ENCODE measurements at regions not wholly inside any gene's neighbourhood (a gene's known extent, or its start where the extent isn't known, plus 50 kb on each side); places are given as distances from the start of the nearest gene placed in this dataset.
"Not testable (repeated sequence)": the region's sequence is repeated elsewhere in the genome, so short reads cannot be mapped to it uniquely, and the experiment has no call there.

GRCh38 chr2:212912445-212913103, 238.8 kb downstream of the IKZF2 start:
- DNase-seq = no peak

DNA sequence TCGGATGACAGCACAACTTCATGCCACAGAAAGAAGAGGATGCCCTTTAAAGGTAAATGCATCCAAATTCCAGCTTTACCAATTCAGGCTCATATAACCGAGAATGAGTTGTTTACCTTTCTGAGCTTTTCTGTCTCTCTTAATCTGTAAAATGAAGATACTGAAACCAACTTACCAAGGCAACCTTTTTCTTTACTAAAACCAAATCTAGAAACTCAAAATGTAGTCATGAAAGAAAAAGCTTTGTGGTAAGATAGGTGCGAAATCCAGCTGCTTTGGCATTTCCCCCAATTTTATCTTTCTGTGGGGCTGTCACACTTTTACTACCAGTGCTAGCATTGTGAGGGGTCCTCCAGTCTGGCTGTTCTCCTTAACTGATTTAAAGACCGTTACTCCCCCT, 240.4 kb downstream of the IKZF2 start:
- DNase-seq = no peak

DNA sequence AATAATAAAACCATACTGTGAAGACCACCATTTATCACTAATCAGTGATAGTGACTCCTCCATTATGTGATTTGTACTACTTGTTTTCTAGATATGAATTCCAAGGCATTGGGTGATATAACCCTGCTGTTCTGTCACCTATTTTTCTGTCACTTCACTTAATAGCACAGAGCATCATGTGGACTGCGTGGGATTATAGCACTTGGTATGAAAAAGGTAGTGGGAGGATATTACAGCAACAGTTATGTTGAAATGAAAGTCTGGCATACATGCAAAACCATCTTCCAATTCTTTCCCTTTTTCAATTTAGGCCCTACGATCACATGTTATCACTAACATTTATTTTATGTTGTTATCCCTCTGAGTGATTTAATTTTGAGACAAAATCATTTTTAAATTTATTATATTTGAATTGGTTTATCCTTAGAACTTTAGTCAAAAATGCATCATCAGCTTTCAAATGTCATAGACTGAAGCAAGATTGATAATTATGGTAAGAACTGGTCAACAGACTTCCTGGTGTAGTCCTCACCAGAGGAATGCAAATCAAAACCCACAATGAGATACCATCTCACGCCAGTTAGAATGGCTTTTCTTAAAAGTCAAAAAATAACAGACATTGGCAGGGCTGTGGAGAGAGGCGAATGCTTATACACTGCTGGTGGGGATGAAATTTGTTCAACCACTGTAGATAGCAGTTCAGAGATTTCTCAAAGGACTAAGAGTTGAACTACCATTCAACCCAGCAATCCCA, 242.6 kb downstream of the IKZF2 start:
- no peak for DNase-seq

DNA sequence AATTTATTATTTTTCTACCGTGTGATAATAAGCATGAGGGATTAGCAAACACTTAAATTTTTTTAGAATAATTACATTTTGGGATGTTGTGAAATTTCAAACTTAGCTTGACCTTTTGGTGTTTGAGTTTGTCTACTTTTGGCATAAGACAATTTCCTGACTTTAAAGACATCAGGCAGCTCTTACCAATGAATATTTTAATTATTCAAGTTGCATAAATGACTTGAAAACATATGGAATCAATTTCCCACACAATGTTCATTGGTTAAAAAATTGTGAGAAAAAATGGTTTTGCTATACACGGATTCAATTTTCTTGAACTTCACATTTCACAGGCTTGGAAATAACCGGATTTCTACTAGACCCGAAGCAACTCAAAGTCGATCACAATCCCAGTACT, 243.4 kb downstream of the IKZF2 start:
- DNase-seq = no peak

DNA sequence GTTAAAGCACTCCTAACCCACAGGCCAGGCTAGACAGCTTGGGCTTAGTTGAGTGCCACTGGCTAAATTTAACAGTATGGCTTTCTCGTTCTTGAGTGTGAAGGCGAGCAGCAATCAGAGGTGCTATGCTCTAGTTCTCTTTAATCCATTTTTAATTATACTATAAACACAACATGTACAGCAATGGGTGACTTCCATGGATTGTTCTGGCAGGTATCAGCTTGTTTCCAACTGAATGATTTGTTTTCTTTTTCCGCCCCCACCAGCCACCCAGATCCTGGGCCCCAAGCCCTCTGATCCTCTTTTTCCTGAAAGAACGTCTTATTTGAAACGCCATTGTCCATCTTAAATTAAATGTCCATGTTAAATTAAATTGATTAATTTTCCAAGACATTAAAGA, 244.8 kb downstream of the IKZF2 start:
- no peak for DNase-seq

DNA sequence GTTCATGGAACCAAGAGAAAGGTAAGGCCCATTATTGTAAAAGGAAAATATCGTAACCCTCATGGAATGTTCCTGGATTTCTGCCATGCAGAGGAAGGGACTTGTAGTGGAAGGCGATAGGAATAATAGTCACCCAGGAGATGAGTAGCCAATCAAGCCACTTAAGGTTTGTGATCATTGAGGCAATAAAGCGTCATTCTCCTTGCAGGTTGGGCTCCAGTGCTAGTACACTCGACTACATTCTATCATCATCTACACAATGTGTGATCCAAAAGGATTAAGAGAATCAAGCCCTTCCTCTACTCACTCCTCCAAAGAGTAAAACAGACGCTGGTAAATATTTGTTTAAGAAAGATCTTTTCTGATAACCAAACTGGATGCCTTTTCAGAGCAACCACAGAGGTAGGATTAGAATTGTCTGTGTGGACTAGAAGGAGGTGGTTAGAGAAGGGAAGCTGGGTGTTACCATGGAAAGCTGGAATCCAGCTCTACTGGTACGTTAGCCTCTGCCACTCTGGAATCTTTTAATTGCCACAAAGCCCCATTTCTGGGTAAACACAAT, 245.7 kb downstream of the IKZF2 start:
- DNase-seq = no peak

GRCh38 chr2:212904646-212905045, 246.8 kb downstream of the IKZF2 start:
- DNase-seq = no peak

DNA sequence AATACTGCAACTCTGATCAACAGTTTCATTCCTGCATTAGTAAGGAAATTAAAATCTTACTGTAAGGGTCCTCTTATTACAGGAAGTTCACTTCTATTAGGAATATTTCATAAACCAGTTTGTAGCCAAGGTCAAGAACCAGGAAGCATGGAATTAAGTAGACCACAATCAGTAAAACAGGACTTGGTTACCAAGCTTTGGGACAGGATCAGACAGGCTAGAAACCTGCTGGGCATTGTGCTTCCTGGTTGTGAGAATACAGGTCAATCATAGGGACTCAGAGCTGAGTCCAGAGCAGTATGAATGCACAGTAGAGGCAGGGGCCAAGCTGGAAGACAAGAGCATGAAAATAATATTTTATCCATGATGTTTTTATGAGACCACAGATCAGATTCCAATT, 248.0 kb downstream of the IKZF2 start:
- no peak for DNase-seq

- DNase-seq = no peak
These were observed 249.0 kb downstream of the IKZF2 start for GRCh38 chr2:212902421-212902820.

DNA sequence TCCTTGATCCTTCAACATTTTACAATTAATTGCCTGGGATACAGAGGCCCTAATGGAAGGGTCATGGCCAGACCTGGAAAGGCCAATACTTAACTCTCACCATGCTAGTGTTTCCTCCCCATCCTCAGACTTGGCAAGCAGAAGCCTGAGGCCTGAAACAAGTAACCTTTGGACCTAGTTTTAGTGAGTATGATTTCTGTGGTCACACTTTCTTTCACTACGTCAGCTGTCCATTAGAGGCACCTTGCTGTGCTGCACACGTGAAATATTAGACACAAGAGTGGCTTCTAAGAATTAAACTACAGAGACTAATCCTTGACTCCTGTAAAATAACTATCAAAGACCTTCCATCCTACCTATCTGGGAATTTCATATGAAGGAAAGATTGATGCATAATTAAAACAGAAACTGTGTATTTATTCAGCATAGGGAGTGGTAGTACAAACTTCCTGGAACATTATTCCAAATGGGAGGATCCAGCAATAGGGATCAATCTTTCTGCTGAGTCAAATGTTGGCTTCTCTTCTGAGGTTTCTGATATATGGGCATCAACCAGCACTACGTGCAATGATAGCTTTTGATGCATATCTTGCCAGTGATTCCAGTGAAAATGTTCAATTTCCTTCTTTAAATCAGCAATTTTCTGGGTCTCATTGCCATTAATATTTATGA, 249.7 kb downstream of the IKZF2 start:
- DNase-seq = no peak

GRCh38 chr2:212900715-212901114, 250.7 kb downstream of the IKZF2 start:
- no peak for DNase-seq

DNA sequence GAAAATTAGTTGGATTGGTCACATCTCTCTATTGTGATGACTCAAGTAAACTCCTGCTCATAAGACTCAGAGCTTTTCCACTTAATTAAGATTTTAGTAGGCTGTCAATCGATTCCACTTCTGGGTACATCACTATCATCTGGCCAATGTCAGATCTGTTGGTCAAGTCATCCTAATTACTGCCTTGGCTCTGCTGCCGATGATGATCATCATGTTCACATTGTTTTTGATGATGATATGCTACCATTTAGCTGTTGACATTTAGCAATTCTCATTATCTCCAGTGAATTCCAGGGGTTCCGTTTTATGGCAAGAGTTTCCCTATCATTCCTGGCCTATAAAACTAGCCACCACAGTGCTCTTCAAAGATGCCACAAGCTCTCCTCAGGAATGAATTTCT, 253.4 kb downstream of the IKZF2 start:
- no peak for DNase-seq

DNA sequence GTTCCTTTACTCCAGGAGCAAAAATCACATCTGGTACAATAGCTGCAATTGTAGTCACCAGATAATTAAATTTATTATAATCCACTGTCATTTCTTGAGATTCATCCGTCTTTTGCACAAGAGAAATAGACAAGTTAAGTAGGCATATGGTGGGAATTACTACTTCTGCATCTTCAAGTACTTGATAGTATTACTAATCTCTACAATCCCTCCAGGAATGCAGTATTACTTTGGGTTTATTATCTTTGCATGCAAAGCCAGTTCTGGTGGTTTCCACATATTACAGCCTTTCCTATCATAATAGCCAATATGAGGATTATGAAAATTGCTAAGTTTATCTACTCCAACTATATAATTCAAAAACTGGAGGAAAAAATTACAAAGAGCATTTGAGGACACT, 254.1 kb downstream of the IKZF2 start:
- no peak for DNase-seq

GRCh38 chr2:212894026-212894425, 257.4 kb downstream of the IKZF2 start:
- DNase-seq = no peak

GRCh38 chr2:212893216-212893615, 258.2 kb downstream of the IKZF2 start:
- no peak for DNase-seq

- no peak for DNase-seq
These were observed 259.2 kb downstream of the IKZF2 start for GRCh38 chr2:212892193-212892592.

- no peak for DNase-seq
These were observed 259.8 kb downstream of the IKZF2 start for GRCh38 chr2:212891580-212891979.

GRCh38 chr2:212882626-212883025, 268.8 kb downstream of the IKZF2 start:
- DNase-seq = no peak

- DNase-seq = not testable (repeated sequence)
These were observed 274.9 kb downstream of the IKZF2 start for GRCh38 chr2:212876556-212876955.

- not testable (repeated sequence) for DNase-seq
These were observed 275.5 kb downstream of the IKZF2 start for GRCh38 chr2:212875950-212876349.

DNA sequence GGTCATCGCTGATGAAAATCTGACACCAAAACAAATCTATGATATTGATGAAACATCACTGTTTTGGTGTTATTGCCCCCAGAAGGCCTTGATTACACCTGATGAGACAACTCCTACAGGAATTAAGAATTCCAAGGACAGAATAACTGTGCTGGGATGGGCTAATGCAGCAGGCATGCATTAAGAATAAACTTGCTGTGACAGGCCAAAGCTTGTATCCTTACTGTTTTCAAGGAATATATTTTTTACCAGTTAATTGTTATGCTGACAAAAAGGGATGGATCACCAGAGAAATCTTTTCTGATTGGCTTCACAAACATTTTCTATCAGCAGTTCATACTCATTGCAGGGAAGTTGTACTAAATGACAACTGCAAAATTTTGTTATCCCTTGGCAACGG, 278.2 kb downstream of the IKZF2 start:
- no peak for DNase-seq

DNA sequence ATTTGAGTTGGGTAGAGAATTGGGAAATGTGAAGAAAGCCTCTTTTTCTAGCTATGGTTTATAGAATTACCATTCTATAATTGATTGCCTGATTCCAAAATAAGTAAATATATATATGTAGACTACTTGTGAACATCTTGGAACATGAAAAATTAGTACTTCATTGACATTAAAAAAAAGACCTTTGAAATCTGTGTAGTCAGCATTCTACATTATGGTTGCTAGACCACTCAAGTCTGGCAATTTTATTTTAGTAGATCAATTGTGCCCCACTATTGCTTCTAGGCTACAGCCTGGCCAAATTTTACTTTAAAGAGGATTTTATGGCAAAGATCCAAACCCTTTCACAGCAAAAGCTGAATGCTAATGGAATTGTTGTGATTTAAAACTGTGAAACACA, 279.8 kb downstream of the IKZF2 start:
- no peak for DNase-seq

GRCh38 chr2:212864186-212864585, 287.2 kb downstream of the IKZF2 start:
- no peak for DNase-seq

DNA sequence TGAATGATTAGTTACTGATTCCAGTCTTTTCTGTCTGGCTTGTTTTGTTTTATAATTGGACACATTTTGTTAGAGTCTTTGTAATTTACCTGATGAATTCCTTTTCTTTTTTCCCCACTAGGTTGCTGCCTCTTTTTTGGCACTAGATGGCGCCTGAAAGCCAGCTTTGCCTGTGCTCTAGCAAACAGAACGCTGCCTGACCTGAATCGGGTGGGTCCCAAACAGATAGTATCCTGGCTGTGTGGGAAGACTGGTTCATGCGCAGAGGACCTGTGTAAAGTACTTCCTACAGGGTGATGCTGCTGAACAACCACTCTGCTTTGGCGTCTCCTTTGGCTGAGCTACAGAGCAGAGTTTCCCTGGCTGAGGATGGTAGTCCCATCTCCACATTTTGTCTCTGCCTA, 288.2 kb downstream of the IKZF2 start:
- DNase-seq = peak; percentile 55

All from activated CD8-positive, alpha-beta memory T cell treated with anti-CD3 and anti-CD28 coated beads, Interleukin-2, amount 50 U/mL, for 48 hours (primary cell).